GM19035 (cell line): ENCODE measurements at regions not wholly inside any gene's neighbourhood (a gene's known extent, or its start where the extent isn't known, plus 50 kb on each side); places are given as distances from the start of the nearest gene placed in this dataset.
"Not testable (repeated sequence)": the region's sequence is repeated elsewhere in the genome, so short reads cannot be mapped to it uniquely, and the experiment has no call there.

Source experiments
- ATAC-seq: cut with Tn5 transposase; IDR thresholded peaks from one replicate; pipeline ENCODE4 v1.9.1; 2021; ENCODE audit not compliant: unreplicated experiment

GRCh38 chr16:87114832-87115231, 202.4 kb downstream of the C16orf95 start:
- ATAC-seq = no peak

DNA sequence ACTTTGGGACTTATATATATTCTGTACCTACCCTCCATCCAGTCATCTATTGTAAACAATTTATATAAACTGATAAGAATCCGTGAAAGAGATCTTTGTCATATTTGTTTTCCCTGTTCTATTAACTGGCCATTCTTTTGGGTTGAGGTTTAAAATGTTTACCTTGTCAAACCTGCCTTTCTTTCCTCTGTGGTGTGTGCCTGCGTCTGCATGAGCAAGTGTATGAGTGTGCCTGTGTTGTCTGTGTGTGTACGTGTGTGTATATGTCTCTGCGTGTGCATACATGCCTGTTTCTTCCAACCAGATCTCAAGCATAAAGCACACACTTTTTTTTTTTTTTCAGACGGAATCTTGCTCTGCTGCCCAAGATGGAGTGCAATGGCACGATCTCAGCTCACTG, 201.5 kb downstream of the C16orf95 start:
- no peak for ATAC-seq

DNA sequence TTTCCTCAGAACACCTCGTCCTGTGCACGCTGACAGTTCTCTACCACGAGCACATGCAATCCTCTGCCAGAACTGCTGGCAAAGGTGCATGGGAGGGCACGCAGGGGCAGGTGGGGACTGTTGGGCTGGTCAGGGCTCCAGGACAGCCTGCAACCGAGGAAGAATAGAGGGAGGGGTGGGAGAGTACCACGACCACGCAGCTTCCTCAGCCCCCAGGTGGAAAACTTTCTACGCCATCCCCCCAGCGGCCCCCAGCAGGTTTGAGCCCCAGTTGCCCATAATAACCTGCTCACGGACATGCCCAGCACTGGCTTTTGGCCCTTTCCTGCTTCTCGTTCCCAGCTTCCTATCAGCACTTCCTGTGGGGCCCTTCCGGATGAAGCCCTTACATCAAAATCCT, 199.3 kb downstream of the C16orf95 start:
- ATAC-seq = no peak

- no peak for ATAC-seq
Observed at GRCh38 chr16:87119168-87119567, 198.0 kb downstream of the C16orf95 start.

GRCh38 chr16:87119748-87120147, 197.4 kb downstream of the C16orf95 start:
- no peak for ATAC-seq

- no peak for ATAC-seq
Observed at GRCh38 chr16:87121816-87122215, 195.4 kb downstream of the C16orf95 start.

- ATAC-seq = no peak
Observed at GRCh38 chr16:87123356-87124001, 193.7 kb downstream of the C16orf95 start.

DNA sequence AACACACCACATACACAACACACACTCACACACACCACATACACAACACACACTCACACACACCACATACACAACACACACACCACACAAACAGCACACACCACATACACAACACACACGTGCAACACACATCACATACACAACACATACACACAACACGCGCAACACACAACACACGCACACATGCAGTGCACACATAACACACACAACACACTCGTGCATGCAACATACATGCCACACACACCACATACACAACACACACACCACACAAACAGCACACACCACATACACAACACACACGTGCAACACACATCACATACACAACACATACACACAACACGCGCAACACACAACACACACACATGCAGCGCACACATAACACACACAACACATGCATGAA, 192.8 kb downstream of the C16orf95 start:
- not testable (repeated sequence) for ATAC-seq

GRCh38 chr16:87125206-87126155, 191.7 kb downstream of the C16orf95 start:
- no peak for ATAC-seq

GRCh38 chr16:87126403-87127025, 190.7 kb downstream of the C16orf95 start:
- no peak for ATAC-seq

DNA sequence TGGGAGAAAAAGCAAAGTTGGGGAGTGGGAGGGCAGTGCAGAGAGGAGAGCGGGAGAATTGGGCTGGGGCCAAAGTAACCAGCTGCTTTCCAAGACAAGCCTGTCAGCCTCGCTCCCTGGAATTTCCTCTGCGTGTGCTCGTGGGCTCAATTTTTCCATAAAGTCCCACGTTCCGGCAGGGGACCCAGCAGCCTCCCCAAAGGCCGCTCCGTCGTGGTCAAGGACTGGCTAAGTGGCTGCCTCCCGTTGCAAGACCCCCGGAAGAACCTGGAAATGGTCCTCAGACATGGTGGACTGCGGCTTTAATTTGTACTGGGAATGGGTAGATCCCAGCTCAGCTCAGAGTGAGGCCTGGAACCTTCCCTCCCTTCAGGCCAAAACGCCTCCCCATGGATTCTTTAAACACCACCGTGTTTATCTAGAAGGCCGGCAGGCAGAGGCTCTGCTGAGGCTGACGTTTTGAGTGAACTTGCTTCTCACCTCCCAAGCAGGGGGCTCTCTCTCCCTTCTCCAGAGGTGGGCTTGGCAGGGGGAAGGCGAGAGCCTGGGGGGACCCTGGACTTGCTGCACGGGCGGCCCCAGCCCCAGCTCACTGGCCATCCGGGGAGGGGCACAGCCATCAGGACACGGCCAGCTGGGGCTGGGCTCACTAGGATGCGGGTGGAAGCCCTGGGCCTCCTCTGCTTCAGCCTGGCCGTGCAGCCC, 190.0 kb downstream of the C16orf95 start:
- ATAC-seq = no peak

DNA sequence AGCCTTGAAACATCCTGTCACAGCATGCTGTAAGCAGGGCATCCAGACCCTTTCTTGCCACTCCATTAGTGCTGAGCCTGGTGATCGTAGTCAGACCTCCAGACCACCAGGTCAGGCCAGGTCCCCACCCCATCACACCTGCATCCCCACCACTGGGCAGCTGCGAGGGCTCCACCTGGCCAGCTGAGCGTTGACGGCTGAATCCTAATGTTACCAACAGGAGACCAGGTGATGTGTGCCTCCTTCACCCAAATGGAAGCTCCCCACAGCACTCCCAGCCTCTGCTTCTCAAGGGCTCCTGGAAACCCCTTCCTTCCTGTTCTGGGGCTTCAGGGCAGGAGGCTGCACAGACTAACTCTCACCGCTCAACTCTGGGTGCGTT, 189.4 kb downstream of the C16orf95 start:
- no peak for ATAC-seq

GRCh38 chr16:87129771-87130170, 187.4 kb downstream of the C16orf95 start:
- ATAC-seq = no peak

GRCh38 chr16:87131061-87131995, 185.9 kb downstream of the C16orf95 start:
- ATAC-seq = no peak

DNA sequence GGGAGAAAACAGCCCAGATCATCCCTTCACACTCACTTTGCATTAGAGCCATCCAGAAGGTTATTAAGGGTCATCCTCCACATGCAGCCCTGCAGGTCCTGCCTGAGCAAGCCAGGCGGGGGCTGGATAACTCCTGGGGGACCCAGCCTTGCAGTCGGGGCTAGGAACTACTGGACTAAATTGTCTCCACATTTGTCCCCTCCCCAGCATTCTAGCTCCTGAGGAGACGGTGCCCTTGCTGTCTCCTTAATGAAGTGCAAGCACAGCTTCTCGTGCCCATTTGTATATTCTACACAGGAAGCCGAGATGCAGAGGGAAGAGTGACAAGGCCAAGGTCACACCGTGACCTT, 185.2 kb downstream of the C16orf95 start:
- no peak for ATAC-seq

DNA sequence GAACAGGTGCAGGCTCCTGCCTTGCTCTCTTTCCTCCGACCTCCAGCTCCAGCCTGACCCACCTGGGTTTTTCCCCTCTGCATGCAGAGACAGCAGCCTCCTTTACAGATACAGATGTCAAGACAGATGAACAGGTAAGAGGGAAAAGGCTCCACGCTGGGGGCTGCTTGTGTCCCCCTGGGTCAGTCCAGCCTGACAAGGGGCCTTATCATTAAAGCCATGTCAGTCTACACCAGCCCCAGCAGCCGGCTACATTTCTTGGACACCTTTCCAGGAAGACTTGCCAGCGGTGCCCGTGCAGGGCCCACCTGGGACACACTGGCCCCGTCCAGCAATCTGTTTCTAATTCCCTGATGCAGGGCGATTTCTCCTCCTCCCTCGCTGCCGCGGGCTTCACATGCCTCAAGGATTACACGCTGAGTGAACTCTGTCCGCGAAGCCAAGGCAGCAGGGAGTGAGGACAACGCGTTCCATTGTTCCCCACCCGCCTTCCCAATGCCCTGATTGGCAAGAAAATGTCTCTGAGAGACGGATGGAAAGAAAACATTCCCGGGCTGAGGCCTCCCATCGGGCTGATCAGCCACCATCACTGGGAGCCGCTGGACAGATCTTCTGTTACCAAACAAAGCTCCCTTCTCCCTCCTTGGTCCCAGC, 184.7 kb downstream of the C16orf95 start:
- no peak for ATAC-seq

DNA sequence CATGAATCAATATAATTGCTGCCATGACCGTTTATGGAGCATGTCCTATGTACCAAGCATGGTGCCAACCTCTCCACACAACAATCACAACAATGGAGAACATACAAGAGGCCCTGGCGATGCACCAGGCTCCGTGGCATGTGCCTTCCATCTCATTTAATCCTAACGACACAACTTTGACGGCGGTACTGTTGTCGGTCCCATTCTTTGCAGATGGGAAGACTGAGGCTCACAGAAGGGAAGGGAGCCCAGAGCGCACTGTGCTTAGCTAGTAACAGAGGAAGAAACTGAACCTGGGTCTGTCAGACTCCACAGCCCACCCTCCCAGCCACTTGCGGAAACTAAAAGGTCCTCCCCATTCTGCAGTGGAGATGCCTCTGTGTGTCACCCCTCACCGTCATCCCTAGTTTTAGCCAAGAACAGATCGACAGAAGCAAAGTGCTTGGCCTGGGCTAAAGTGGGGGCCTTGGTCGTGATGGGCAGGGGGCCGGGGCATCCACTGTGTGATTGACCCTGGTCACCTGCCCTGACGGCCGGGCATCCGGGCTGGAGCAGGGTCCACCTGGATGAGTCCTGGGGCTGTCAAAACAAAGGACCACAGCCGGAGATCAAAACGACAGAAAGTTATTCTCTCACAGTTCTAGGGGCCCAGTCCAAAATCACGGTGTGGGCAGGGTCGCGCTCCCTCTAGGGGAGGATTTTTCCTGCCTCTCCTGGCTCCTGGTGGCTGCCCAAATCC, 183.9 kb downstream of the C16orf95 start:
- ATAC-seq = no peak

- ATAC-seq = no peak
Observed at GRCh38 chr16:87133966-87134627, 183.1 kb downstream of the C16orf95 start.

DNA sequence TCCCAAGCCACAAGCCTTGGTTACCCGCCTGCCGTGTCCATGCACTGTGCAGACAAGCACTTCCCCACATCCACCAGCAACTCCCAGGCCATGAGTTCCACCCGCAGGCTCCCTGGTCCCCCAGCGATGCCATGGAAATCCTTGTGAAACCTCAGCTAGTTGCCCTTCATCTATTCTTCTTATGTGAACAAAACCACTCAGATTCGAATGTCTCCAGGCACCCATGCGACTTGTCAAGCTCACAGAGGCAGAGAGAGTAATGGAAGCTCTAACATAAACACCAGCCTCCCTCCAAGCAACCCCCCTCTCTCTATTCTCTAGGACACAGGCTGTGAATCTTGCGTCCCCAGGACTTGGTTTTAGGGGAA, 182.6 kb downstream of the C16orf95 start:
- ATAC-seq = no peak
